Lower leg skin (tissue), 3 donors: ENCODE measurements at regions not wholly inside any gene's neighbourhood (a gene's known extent, or its start where the extent isn't known, plus 50 kb on each side); places are given as distances from the start of the nearest gene placed in this dataset.

Experiments used
- POLR2A ChIP-seq, 2 donors: fragments of 450-650 bp; IDR thresholded peaks; one replicate each; pipeline ENCODE4 v1.6.1; 2016 to 2017; ENCODE audit warnings: antibody characterized with exemption in 2 of 2, mild to moderate bottlenecking in 1 of 2, moderate library complexity in 1 of 2
- TF ChIP-seq, protein P1 (sequence below), 3 donors: fragments of 450-650 bp; IDR thresholded peaks; one replicate each; pipeline ENCODE4 v1.5.1; 2016; ENCODE audit warnings: antibody characterized with exemption in 3 of 3, mild to moderate bottlenecking in 3 of 3, moderate library complexity in 2 of 3

DNA sequence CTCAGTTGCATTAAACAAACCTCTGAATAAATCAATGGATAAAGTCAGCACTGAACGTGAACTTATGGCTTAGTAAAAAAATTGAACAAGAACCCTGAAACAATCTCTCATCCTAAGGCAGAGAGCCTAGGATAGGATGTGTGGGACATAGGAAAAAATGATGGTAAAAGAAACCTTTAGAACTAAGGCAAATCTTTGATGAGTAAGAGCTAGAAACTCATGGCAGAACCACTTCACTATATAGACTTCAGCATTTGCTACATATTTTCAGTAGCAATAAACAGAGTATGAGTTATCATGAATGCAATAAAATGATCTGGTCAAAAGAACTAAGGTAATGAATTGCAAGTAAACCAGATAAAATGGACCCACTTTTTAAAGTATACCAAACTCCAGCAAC lies 725.8 kb upstream of the DPPA4 start:
- TF ChIP-seq, protein P1, sequence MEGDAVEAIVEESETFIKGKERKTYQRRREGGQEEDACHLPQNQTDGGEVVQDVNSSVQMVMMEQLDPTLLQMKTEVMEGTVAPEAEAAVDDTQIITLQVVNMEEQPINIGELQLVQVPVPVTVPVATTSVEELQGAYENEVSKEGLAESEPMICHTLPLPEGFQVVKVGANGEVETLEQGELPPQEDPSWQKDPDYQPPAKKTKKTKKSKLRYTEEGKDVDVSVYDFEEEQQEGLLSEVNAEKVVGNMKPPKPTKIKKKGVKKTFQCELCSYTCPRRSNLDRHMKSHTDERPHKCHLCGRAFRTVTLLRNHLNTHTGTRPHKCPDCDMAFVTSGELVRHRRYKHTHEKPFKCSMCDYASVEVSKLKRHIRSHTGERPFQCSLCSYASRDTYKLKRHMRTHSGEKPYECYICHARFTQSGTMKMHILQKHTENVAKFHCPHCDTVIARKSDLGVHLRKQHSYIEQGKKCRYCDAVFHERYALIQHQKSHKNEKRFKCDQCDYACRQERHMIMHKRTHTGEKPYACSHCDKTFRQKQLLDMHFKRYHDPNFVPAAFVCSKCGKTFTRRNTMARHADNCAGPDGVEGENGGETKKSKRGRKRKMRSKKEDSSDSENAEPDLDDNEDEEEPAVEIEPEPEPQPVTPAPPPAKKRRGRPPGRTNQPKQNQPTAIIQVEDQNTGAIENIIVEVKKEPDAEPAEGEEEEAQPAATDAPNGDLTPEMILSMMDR (IDR thresholded peaks at IDR 0.05): no peak
- no peak for TF ChIP-seq POLR2A (IDR thresholded peaks at IDR 0.05)
